ENCODE measurements at regions not wholly inside any gene's neighbourhood (a gene's known extent, or its start where the extent isn't known, plus 50 kb on each side); places are given as distances from the start of the nearest gene placed in this dataset.

GRCh38 chr4:96676754-96677435 is 837.0 kb downstream of the PDHA2 start:
- Histone ChIP-seq H3K4me3 (ENCODE audit: low read length in 2 of 2) (no peak overlapping the region), H3K9me3 (ENCODE audit: control insufficient read depth in 1 of 2, low read length in 2 of 2) (no peaks in the 10 kb centered on the region), H3K27me3 (ENCODE audit: insufficient read depth, low read length) (no peaks in the 10 kb centered on the region), H3K36me3 (ENCODE audit: insufficient read depth, low read length) (no peaks in the 10 kb centered on the region), H3K4me1 (ENCODE audit: insufficient read depth, low read length) (no peaks in the 10 kb centered on the region), H3K27ac (ENCODE audit: low read depth, low read length) (no peak overlapping the region)
- no peaks in the 10 kb centered on the region for H3K4me1 Mint-ChIP-seq
- no peaks in the 10 kb centered on the region for H3K27me3 Mint-ChIP-seq
- DNase-seq, result no peak
- H3K4me3 Mint-ChIP-seq, result no peak overlapping the region
- ChIA-PET CTCF (ENCODE audit: partially characterized antibody) (no interaction called here), POLR2A (ENCODE audit: partially characterized antibody) (no interaction called here)
- peaks cover 0 to 4% (median 2%) of the 10 kb centered on the region in 8 donors for H3K9me3 Mint-ChIP-seq
- intact Hi-C loops (cut with micrococcal nuclease), result no loop called here
- H3K27ac Mint-ChIP-seq, result no peak overlapping the region
- no peaks in the 10 kb centered on the region for H3K36me3 Mint-ChIP-seq

DNA sequence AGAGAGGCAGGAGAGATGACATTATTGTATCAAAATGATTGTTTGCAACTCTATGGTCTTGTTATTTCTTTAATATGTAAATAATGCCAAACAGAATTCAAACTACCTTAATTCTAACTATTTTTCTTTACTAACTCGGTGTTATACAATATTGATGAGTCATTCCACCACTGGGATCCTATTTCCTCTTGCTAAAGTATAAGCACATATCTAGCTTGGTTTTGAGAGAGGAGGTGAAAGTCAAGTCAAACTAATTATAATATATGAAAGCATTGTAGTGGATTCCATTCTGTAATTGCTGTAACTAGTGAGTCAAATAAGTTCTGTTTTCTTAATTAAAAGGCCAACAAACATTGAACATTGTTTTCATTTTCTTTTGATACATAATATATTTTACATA is 837.6 kb downstream of the PDHA2 start:
- Histone ChIP-seq H3K9me3 (ENCODE audit: control insufficient read depth in 1 of 2, low read length in 2 of 2) (no peaks in the 10 kb centered on the region), H3K27me3 (ENCODE audit: insufficient read depth, low read length) (no peaks in the 10 kb centered on the region), H3K27ac (ENCODE audit: low read depth, low read length) (no peak overlapping the region), H3K4me1 (ENCODE audit: insufficient read depth, low read length) (no peaks in the 10 kb centered on the region), H3K36me3 (ENCODE audit: insufficient read depth, low read length) (no peaks in the 10 kb centered on the region), H3K4me3 (ENCODE audit: low read length in 2 of 2) (no peak overlapping the region)
- no peaks in the 10 kb centered on the region for H3K27me3 Mint-ChIP-seq
- no peak overlapping the region for H3K27ac Mint-ChIP-seq
- no peak for DNase-seq
- H3K4me3 Mint-ChIP-seq, result no peak overlapping the region
- H3K9me3 Mint-ChIP-seq, result peaks cover 0 to 4% (median 2%) of the 10 kb centered on the region in 8 donors
- ChIA-PET CTCF (ENCODE audit: partially characterized antibody) (no interaction called here), POLR2A (ENCODE audit: partially characterized antibody) (no interaction called here)
- H3K36me3 Mint-ChIP-seq, result no peaks in the 10 kb centered on the region
- intact Hi-C loops (cut with micrococcal nuclease), result no loop called here
- H3K4me1 Mint-ChIP-seq, result no peaks in the 10 kb centered on the region

- Mint-ChIP-seq H3K36me3 (no peaks in the 10 kb centered on the region), H3K27ac (no peak overlapping the region), H3K4me1 (no peaks in the 10 kb centered on the region), H3K4me3 (no peak overlapping the region), H3K9me3 (peaks cover 0 to 4% (median 2%) of the 10 kb centered on the region in 8 donors), H3K27me3 (no peaks in the 10 kb centered on the region)
- intact Hi-C loops (cut with micrococcal nuclease), result no loop called here
- CTCF ChIA-PET (ENCODE audit: partially characterized antibody), result no interaction called here
- POLR2A ChIA-PET (ENCODE audit: partially characterized antibody), result no interaction called here
- DNase-seq, result no peak
- H3K27me3 ChIP-seq (ENCODE audit: insufficient read depth, low read length), result no peaks in the 10 kb centered on the region
- no peaks in the 10 kb centered on the region for H3K36me3 ChIP-seq (ENCODE audit: insufficient read depth, low read length)
- no peak overlapping the region for H3K27ac ChIP-seq (ENCODE audit: low read depth, low read length)
- no peaks in the 10 kb centered on the region for H3K9me3 ChIP-seq (ENCODE audit: control insufficient read depth in 1 of 2, low read length in 2 of 2)
- no peaks in the 10 kb centered on the region for H3K4me1 ChIP-seq (ENCODE audit: insufficient read depth, low read length)
- no peak overlapping the region for H3K4me3 ChIP-seq (ENCODE audit: low read length in 2 of 2)
Measured at GRCh38 chr4:96681218-96681617, 841.3 kb downstream of the PDHA2 start.

DNA sequence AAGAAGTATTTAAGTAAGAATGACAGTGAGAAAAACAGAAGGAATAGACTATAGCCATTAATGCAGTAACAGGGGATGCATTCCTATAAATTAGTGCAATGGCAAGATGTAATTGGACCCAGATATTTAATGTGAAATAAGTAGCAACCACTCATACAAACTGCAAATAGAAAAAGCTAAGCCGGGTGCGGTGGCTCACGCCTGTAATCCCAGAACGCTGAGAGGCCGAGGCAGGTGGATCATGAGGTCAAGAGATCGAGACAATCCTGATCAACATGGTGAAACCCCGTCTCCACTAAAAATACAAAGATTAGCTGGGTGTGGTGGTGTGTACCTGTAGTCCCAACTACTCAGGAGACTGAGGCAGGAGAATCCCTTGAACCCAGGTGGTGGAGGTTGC is 845.8 kb downstream of the PDHA2 start:
- peaks cover 0 to 4% (median 2%) of the 10 kb centered on the region in 8 donors for H3K9me3 Mint-ChIP-seq
- no peak for DNase-seq
- no peaks in the 10 kb centered on the region for H3K27me3 Mint-ChIP-seq
- no peaks in the 10 kb centered on the region for H3K4me1 ChIP-seq (ENCODE audit: insufficient read depth, low read length)
- CTCF ChIA-PET (ENCODE audit: partially characterized antibody), result no interaction called here
- intact Hi-C loops (cut with micrococcal nuclease), result no loop called here
- H3K36me3 Mint-ChIP-seq, result no peaks in the 10 kb centered on the region
- H3K4me3 ChIP-seq (ENCODE audit: low read length in 2 of 2), result no peak overlapping the region
- no peaks in the 10 kb centered on the region for H3K4me1 Mint-ChIP-seq
- POLR2A ChIA-PET (ENCODE audit: partially characterized antibody), result no interaction called here
- H3K27me3 ChIP-seq (ENCODE audit: insufficient read depth, low read length), result no peaks in the 10 kb centered on the region
- no peak overlapping the region for H3K27ac ChIP-seq (ENCODE audit: low read depth, low read length)
- H3K9me3 ChIP-seq (ENCODE audit: control insufficient read depth in 1 of 2, low read length in 2 of 2), result no peaks in the 10 kb centered on the region
- no peak overlapping the region for H3K4me3 Mint-ChIP-seq
- H3K27ac Mint-ChIP-seq, result no peak overlapping the region
- no peaks in the 10 kb centered on the region for H3K36me3 ChIP-seq (ENCODE audit: insufficient read depth, low read length)

DNA sequence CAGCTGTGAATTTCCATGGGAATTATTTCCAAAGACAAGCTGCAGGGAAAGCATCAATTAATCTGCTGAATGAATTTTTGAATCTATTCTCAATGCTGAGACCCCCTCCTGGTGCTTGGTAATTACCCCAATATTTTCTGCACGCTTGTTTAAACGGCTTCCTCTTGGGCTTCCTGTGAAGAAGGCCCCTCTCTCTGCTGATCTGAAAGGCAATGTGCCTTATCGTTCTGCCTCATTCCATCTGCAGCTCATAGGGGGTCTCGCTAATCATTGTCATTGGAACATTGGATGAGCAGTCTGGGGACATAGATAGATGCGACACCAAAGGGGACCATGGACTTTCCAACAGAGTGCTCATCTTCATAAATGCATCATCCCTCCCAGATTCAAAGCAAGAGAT is 851.6 kb downstream of the PDHA2 start:
- H3K27me3 ChIP-seq (ENCODE audit: insufficient read depth, low read length), result no peaks in the 10 kb centered on the region
- Mint-ChIP-seq H3K27ac (no peak overlapping the region), H3K27me3 (no peaks in the 10 kb centered on the region), H3K4me3 (no peak overlapping the region), H3K36me3 (no peaks in the 10 kb centered on the region), H3K4me1 (no peaks in the 10 kb centered on the region), H3K9me3 (peaks cover 0 to 5% (median 3%) of the 10 kb centered on the region in 8 donors)
- H3K4me1 ChIP-seq (ENCODE audit: insufficient read depth, low read length), result no peaks in the 10 kb centered on the region
- no peak overlapping the region for H3K4me3 ChIP-seq (ENCODE audit: low read length in 2 of 2)
- no peaks in the 10 kb centered on the region for H3K9me3 ChIP-seq (ENCODE audit: control insufficient read depth in 1 of 2, low read length in 2 of 2)
- H3K27ac ChIP-seq (ENCODE audit: low read depth, low read length), result no peak overlapping the region
- CTCF ChIA-PET (ENCODE audit: partially characterized antibody), result no interaction called here
- no peaks in the 10 kb centered on the region for H3K36me3 ChIP-seq (ENCODE audit: insufficient read depth, low read length)
- no peak for DNase-seq
- POLR2A ChIA-PET (ENCODE audit: partially characterized antibody), result no interaction called here
- intact Hi-C loops (cut with micrococcal nuclease), result no loop called here

GRCh38 chr4:96698831-96699230 is 858.9 kb downstream of the PDHA2 start:
- Histone ChIP-seq H3K4me1 (ENCODE audit: insufficient read depth, low read length) (no peaks in the 10 kb centered on the region), H3K36me3 (ENCODE audit: insufficient read depth, low read length) (no peaks in the 10 kb centered on the region), H3K27me3 (ENCODE audit: insufficient read depth, low read length) (no peaks in the 10 kb centered on the region), H3K27ac (ENCODE audit: low read depth, low read length) (no peak overlapping the region), H3K9me3 (ENCODE audit: control insufficient read depth in 1 of 2, low read length in 2 of 2) (no peaks in the 10 kb centered on the region), H3K4me3 (ENCODE audit: low read length in 2 of 2) (no peak overlapping the region)
- peaks cover 0 to 5% (median 3%) of the 10 kb centered on the region in 8 donors for H3K9me3 Mint-ChIP-seq
- ChIA-PET POLR2A (ENCODE audit: partially characterized antibody) (no interaction called here), CTCF (ENCODE audit: partially characterized antibody) (no interaction called here)
- no peaks in the 10 kb centered on the region for H3K4me1 Mint-ChIP-seq
- no peak overlapping the region for H3K27ac Mint-ChIP-seq
- no peaks in the 10 kb centered on the region for H3K27me3 Mint-ChIP-seq
- intact Hi-C loops (cut with micrococcal nuclease), result no loop called here
- no peaks in the 10 kb centered on the region for H3K36me3 Mint-ChIP-seq
- H3K4me3 Mint-ChIP-seq, result no peak overlapping the region
- DNase-seq, result no peak

DNA sequence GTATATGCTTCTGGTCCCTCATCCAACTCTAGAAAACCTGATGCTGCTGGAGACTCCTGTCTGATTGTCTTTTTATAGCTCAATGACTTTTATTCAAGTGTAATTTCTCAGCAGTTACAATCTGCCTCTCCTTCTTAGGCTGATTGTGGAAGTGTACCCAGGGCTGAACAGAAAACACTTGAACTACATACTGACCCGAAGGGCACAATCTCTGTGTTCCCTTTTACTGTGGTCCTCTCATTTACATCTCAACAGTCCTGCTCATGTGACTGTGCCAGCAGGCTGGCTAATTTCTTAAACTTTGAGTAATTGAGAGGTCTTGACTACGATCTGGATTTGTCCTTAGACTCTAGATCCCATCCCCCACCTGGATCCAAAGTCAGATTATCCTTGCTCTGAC is 863.4 kb downstream of the PDHA2 start:
- Mint-ChIP-seq H3K9me3 (peaks cover 0 to 5% (median 0%) of the 10 kb centered on the region in 8 donors), H3K4me3 (no peak overlapping the region), H3K27me3 (no peaks in the 10 kb centered on the region), H3K4me1 (no peaks in the 10 kb centered on the region), H3K27ac (no peak overlapping the region), H3K36me3 (no peaks in the 10 kb centered on the region)
- Histone ChIP-seq H3K9me3 (ENCODE audit: control insufficient read depth in 1 of 2, low read length in 2 of 2) (peaks cover 0 to 3% of the 10 kb centered on the region in 2 donors), H3K4me3 (ENCODE audit: low read length in 2 of 2) (no peak overlapping the region), H3K4me1 (ENCODE audit: insufficient read depth, low read length) (no peaks in the 10 kb centered on the region), H3K27ac (ENCODE audit: low read depth, low read length) (no peak overlapping the region), H3K36me3 (ENCODE audit: insufficient read depth, low read length) (no peaks in the 10 kb centered on the region), H3K27me3 (ENCODE audit: insufficient read depth, low read length) (no peaks in the 10 kb centered on the region)
- CTCF ChIA-PET (ENCODE audit: partially characterized antibody), result no interaction called here
- intact Hi-C loops (cut with micrococcal nuclease), result no loop called here
- no peak for DNase-seq
- POLR2A ChIA-PET (ENCODE audit: partially characterized antibody), result no interaction called here

DNA sequence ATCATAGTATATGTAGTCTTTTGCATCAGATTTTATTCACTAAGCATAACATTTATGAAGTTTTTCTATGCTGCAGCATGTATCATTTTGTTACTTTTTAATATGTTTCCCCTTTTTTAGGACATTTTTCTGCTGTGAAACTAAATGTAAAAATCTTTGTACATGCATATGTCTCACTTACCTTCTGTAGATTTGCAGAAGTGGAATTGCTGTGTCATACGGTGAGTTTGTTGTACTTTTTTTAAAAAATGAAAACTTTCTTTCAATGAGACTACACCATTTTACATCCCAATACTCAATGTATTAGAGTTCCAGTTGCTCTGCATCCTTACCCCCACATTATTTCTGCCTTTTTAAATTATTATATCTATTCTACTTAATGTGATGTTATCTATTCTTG is 868.9 kb downstream of the PDHA2 start:
- DNase-seq, result no peak
- no peak overlapping the region for H3K4me3 ChIP-seq (ENCODE audit: low read length in 2 of 2)
- intact Hi-C loops (cut with micrococcal nuclease), result no loop called here
- H3K27me3 ChIP-seq (ENCODE audit: insufficient read depth, low read length), result no peaks in the 10 kb centered on the region
- Mint-ChIP-seq H3K27me3 (no peaks in the 10 kb centered on the region), H3K36me3 (no peaks in the 10 kb centered on the region), H3K9me3 (peaks cover 0 to 3% (median 0%) of the 10 kb centered on the region in 8 donors), H3K4me1 (no peaks in the 10 kb centered on the region), H3K4me3 (no peak overlapping the region), H3K27ac (no peak overlapping the region)
- POLR2A ChIA-PET (ENCODE audit: partially characterized antibody), result no interaction called here
- no peaks in the 10 kb centered on the region for H3K4me1 ChIP-seq (ENCODE audit: insufficient read depth, low read length)
- H3K36me3 ChIP-seq (ENCODE audit: insufficient read depth, low read length), result no peaks in the 10 kb centered on the region
- peaks cover 0 to 3% of the 10 kb centered on the region in 2 donors for H3K9me3 ChIP-seq (ENCODE audit: control insufficient read depth in 1 of 2, low read length in 2 of 2)
- H3K27ac ChIP-seq (ENCODE audit: low read depth, low read length), result no peak overlapping the region
- CTCF ChIA-PET (ENCODE audit: partially characterized antibody), result no interaction called here

All from CD4-positive, alpha-beta memory T cell (primary cell).